ENCODE measurements at regions not wholly inside any gene's neighbourhood (a gene's known extent, or its start where the extent isn't known, plus 50 kb on each side); places are given as distances from the start of the nearest gene placed in this dataset.

GRCh38 chr13:65606622-65607021 lies 1623.5 kb downstream of the PCDH9 start:
- Histone ChIP-seq H2AFZ (ENCODE audit: low read length) (no peak overlapping the region), H3K4me2 (ENCODE audit: low read depth, low read length) (no peak overlapping the region), H3K36me3 (replicated peaks in 1 of 2; ENCODE audit: control insufficient read depth in 1 of 2, insufficient read depth in 2 of 2, low read length in 2 of 2) (no peaks in the 10 kb centered on the region), H3K4me1 (ENCODE audit: insufficient read depth, low read length) (no peaks in the 10 kb centered on the region), H3K27me3 (ENCODE audit: control insufficient read depth in 1 of 2, insufficient read depth in 2 of 2, low read length in 2 of 2) (no peaks in the 10 kb centered on the region), H3K27ac (ENCODE audit: extremely low read length, insufficient read depth, low read length) (no peak overlapping the region), H3K9ac (ENCODE audit: insufficient read depth, low read depth, low read length) (no peak overlapping the region), H4K20me1 (ENCODE audit: insufficient read depth, low read length) (no peaks in the 10 kb centered on the region), H3K79me2 (ENCODE audit: insufficient read depth, low read length) (no peaks in the 10 kb centered on the region), H3K4me3 (replicated peaks in 1 of 3; ENCODE audit: insufficient read depth in 1 of 3, low read depth in 2 of 3, low read length in 3 of 3) (no peak overlapping the region), H3K9me3 (ENCODE audit: low read length) (no peaks in the 10 kb centered on the region; the same call in 1 of the 2 replicates)
- no TSS peak for BruUV-seq (replicated peaks)
- ChIA-PET CTCF (ENCODE audit: low intra/inter-chr PET ratio, low total read pairs) (no interaction called here), POLR2A (no interaction called here)
- intact Hi-C loops (cut with micrococcal nuclease; ENCODE audit: unreplicated experiment) (no loop called here), in situ Hi-C loops (cut with HindIII; ENCODE audit: extremely low pct_ligation_motif_present, low pct_unique_long_range_greater_than_20kb) (no loop called here)
- TF ChIP-seq ZNF550 (CRISPR knock-in tag; IDR thresholded peaks at IDR 0.05; ENCODE audit: borderline replicate concordance) (no peak), ZNF800 (CRISPR knock-in tag; IDR thresholded peaks at IDR 0.05) (no peak), TARDBP (CRISPR knock-in tag; IDR thresholded peaks at IDR 0.05) (no peak), SAP130 (CRISPR knock-in tag; IDR thresholded peaks at IDR 0.05; ENCODE audit: low read depth) (no peak), ZNF616 (CRISPR knock-in tag; IDR thresholded peaks at IDR 0.05; ENCODE audit: low read depth) (no peak)
- WGBS (ENCODE audit: low lambda C conversion rate) = 2% methylated on average over 2 of the region's 2 CpGs
- no peak for DNase-seq (ENCODE audit: low spot score)
- no peak for FAIRE-seq
- ATAC-seq = no peak

- intact Hi-C loops (cut with micrococcal nuclease; ENCODE audit: unreplicated experiment) (no loop called here), in situ Hi-C loops (cut with HindIII; ENCODE audit: extremely low pct_ligation_motif_present, low pct_unique_long_range_greater_than_20kb) (no loop called here)
- Histone ChIP-seq H3K4me1 (ENCODE audit: insufficient read depth, low read length) (no peaks in the 10 kb centered on the region), H3K9ac (ENCODE audit: insufficient read depth, low read depth, low read length) (no peak overlapping the region), H3K79me2 (ENCODE audit: insufficient read depth, low read length) (no peaks in the 10 kb centered on the region), H3K36me3 (replicated peaks in 1 of 2; ENCODE audit: control insufficient read depth in 1 of 2, insufficient read depth in 2 of 2, low read length in 2 of 2) (no peaks in the 10 kb centered on the region), H3K9me3 (ENCODE audit: low read length) (no peaks in the 10 kb centered on the region; the same call in 1 of the 2 replicates), H3K4me3 (replicated peaks in 1 of 3; ENCODE audit: insufficient read depth in 1 of 3, low read depth in 2 of 3, low read length in 3 of 3) (no peak overlapping the region), H3K4me2 (ENCODE audit: low read depth, low read length) (no peak overlapping the region), H4K20me1 (ENCODE audit: insufficient read depth, low read length) (no peaks in the 10 kb centered on the region), H3K27me3 (ENCODE audit: control insufficient read depth in 1 of 2, insufficient read depth in 2 of 2, low read length in 2 of 2) (no peaks in the 10 kb centered on the region), H2AFZ (ENCODE audit: low read length) (no peak overlapping the region), H3K27ac (ENCODE audit: extremely low read length, insufficient read depth, low read length) (no peak overlapping the region)
- DNase-seq (ENCODE audit: low spot score) (no peak), FAIRE-seq (no peak), ATAC-seq (no peak)
- BruUV-seq (replicated peaks) = no TSS peak
- ChIA-PET POLR2A (no interaction called here), CTCF (ENCODE audit: low intra/inter-chr PET ratio, low total read pairs) (no interaction called here)
- TF ChIP-seq ZNF180 (CRISPR knock-in tag; IDR thresholded peaks at IDR 0.05; ENCODE audit: borderline replicate concordance, low read depth) (no peak), CERS6 (CRISPR knock-in tag; IDR thresholded peaks at IDR 0.05) (no peak), RAD21 (CRISPR knock-in tag; IDR thresholded peaks at IDR 0.05) (no peak), TBX2 (CRISPR knock-in tag; IDR thresholded peaks at IDR 0.05; ENCODE audit: borderline replicate concordance) (no peak), MEF2D (CRISPR knock-in tag; IDR thresholded peaks at IDR 0.05) (no peak), E2F1 (CRISPR knock-in tag; IDR thresholded peaks at IDR 0.05) (no peak), SNRNP70 (IDR thresholded peaks at IDR 0.05; ENCODE audit: low read depth, low read length) (no peak)
These were observed 1624.7 kb downstream of the PCDH9 start for GRCh38 chr13:65605396-65605795.
